Pancreas (tissue), 10 donors: ENCODE measurements at regions not wholly inside any gene's neighbourhood (a gene's known extent, or its start where the extent isn't known, plus 50 kb on each side); places are given as distances from the start of the nearest gene placed in this dataset.

Source experiments
- ATAC-seq, 4 donors: fragments of 200-7000 bp; cut with Tn5 transposase; one replicate each; pipeline versions ENCODE4 v1.8.0 to v1.9.1; 2020; ENCODE audit warnings: mild to moderate bottlenecking in 4 of 4, moderate library complexity in 4 of 4
- DNase-seq, 6 donors: peaks; one replicate each; pipeline ENCODE4 v3.0.0-alpha.2; 2020
- FAIRE-seq: peaks from 2 replicates; lab custom pipeline; 2012; peaks lifted over from hg19 to GRCh38; lab: Jason Lieb, UNC
- H3K27ac ChIP-seq, 4 donors: fragments of 200-600 bp; sonication (generic); 1 replicate in 3 of 4; 2 replicates in 1 of 4; pipeline versions ENCODE4 v1.5.0 to v1.8.0; 2020
- H3K27me3 ChIP-seq, 4 donors: fragments of 200-600 bp; one replicate each; pipeline ENCODE4 v1.8.0; 2021
- H3K36me3 ChIP-seq, 3 donors: fragments of 200-600 bp; sonication (generic) in 1 of 3; one replicate each; pipeline versions ENCODE4 v1.5.0 to v1.8.0; 2020 to 2021
- H3K4me1 ChIP-seq, 3 donors: fragments of 200-600 bp; one replicate each; pipeline ENCODE4 v1.8.0; 2021
- H3K4me3 ChIP-seq, 4 donors: fragments of 200-600 bp; sonication (generic) in 2 of 4; one replicate each; pipeline versions ENCODE4 v1.5.0 to v1.8.0; 2020 to 2021
- H3K9me3 ChIP-seq, 4 donors: fragments of 200-600 bp; one replicate each; pipeline ENCODE4 v1.8.0; 2021
- WGBS, 2 donors: extraction: QIAGEN DNeasy Blood & Tissue Kit; methylation state at CpG; one replicate each; pipeline ENCODE4 v1.1.7; 2013; 5-methylcytosine and 5-hydroxymethylcytosine counted together
- intact Hi-C, 3 donors: fragments of 100-400 bp; cut with DNase I; formaldehyde crosslinking; loops; one replicate each; pipeline versions ENCODE4 v1.11.1 to v1.14.2; 2022
- TF ChIP-seq, protein P1 (sequence below), 4 donors: fragments of 200-600 bp; sonication (generic) in 3 of 4; IDR thresholded peaks; one replicate each; pipeline versions ENCODE4 v1.5.0 to v1.8.0; 2021; ENCODE audit warnings: antibody characterized with exemption in 4 of 4
- donor health status: healthy with polysubstance abuse.
- donor health status: DM: no; HTN: no; CAD: no; lungs with moderate emphysema.
- donor health status: DM: no; HTN: no; CAD: no.
- donor health status: control.
- donor health status: control.
- donor health status: Bipolar disorder and iron deficiency.
- donor health status: DM: yes; HTN: yes; CAD: no.
- donor health status: DM: no; HTN: no; CAD: no.
- donor health status: DM: no; HTN: no; CAD: no.
- donor health status: DM: yes; HTN: yes; CAD: no.

DNA sequence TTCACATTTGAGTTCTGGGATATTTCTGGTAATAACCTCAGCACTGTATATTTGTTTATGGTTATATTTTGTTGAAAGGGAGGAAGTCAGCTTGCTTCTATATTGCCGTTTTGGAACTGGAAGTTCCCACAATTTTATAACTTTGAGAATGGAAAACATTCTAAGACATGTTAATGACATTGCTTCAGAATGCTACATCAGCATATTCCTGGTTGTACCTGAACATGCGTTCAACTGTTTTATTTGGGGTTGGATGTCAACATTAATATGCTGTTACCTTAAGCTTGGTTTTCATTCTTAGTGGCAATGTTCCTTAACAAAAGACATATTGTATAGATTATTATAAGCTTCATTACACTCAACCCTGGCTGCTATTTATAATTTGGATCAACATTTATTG, 489.4 kb upstream of the MAGEB18 start:
- FAIRE-seq (no peak), DNase-seq (no peak), ATAC-seq (no peak)
- no peak overlapping the region for H3K4me3 ChIP-seq
- 63 to 69% methylated on average over 2 of the region's 2 CpGs for WGBS, 2 donors
- H3K9me3 ChIP-seq = no peaks in the 10 kb centered on the region
- intact Hi-C loops = no loop called here
- H3K36me3 ChIP-seq = no peaks in the 10 kb centered on the region
- no peaks in the 10 kb centered on the region for H3K4me1 ChIP-seq
- TF ChIP-seq, protein P1, sequence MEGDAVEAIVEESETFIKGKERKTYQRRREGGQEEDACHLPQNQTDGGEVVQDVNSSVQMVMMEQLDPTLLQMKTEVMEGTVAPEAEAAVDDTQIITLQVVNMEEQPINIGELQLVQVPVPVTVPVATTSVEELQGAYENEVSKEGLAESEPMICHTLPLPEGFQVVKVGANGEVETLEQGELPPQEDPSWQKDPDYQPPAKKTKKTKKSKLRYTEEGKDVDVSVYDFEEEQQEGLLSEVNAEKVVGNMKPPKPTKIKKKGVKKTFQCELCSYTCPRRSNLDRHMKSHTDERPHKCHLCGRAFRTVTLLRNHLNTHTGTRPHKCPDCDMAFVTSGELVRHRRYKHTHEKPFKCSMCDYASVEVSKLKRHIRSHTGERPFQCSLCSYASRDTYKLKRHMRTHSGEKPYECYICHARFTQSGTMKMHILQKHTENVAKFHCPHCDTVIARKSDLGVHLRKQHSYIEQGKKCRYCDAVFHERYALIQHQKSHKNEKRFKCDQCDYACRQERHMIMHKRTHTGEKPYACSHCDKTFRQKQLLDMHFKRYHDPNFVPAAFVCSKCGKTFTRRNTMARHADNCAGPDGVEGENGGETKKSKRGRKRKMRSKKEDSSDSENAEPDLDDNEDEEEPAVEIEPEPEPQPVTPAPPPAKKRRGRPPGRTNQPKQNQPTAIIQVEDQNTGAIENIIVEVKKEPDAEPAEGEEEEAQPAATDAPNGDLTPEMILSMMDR (IDR thresholded peaks at IDR 0.05) = no peak
- H3K27me3 ChIP-seq = peaks cover 0 to 3% (median 0%) of the 10 kb centered on the region in 4 donors
- no peak overlapping the region for H3K27ac ChIP-seq

GRCh38 chrX:25650216-25650820, 487.8 kb upstream of the MAGEB18 start:
- intact Hi-C loops = no loop called here

GRCh38 chrX:25659317-25659716, 478.8 kb upstream of the MAGEB18 start:
- DNase-seq = no peak
- H3K4me1 ChIP-seq = no peaks in the 10 kb centered on the region
- intact Hi-C loops = no loop called here
- no peak for ATAC-seq
- TF ChIP-seq, protein P1 (IDR thresholded peaks at IDR 0.05) = no peak
- H3K36me3 ChIP-seq = no peaks in the 10 kb centered on the region
- H3K9me3 ChIP-seq = no peaks in the 10 kb centered on the region
- no peak for FAIRE-seq
- H3K4me3 ChIP-seq = no peak overlapping the region
- H3K27me3 ChIP-seq = no peaks in the 10 kb centered on the region
- 61 to 62% methylated on average over 3 of the region's 3 CpGs for WGBS, 2 donors
- no peak overlapping the region for H3K27ac ChIP-seq

More at GRCh38 chrX:25650216-25650820, 487.8 kb upstream of the MAGEB18 start:
- no peaks in the 10 kb centered on the region for H3K4me1 ChIP-seq
- no peak overlapping the region for H3K27ac ChIP-seq
- no peak overlapping the region for H3K4me3 ChIP-seq
- no peaks in the 10 kb centered on the region for H3K9me3 ChIP-seq
- H3K27me3 ChIP-seq = peaks cover 0 to 3% (median 0%) of the 10 kb centered on the region in 4 donors
- DNase-seq (no peak), FAIRE-seq (no peak), ATAC-seq (no peak)
- 53 to 62% methylated on average over 5 of the region's 5 CpGs for WGBS, 2 donors
- TF ChIP-seq, protein P1 (IDR thresholded peaks at IDR 0.05) = no peak
- no peaks in the 10 kb centered on the region for H3K36me3 ChIP-seq

DNA sequence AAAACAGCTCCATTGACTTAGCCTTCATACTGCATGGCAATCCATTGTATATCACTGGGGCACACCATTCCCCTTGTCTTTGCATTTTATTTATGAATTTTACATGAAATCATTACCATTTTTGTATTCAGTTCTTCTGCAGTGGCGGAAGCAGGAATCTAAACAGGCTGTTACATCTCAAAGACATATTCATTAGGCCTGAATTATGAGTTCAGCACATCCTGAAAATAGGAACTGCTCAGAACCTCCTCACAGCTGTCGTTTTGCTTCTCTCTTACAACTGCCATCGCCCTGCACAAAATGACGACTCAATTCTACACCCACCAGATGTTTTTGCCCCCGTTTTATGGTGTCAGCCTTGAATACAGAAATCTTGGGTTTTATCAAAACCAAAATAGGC, 474.4 kb upstream of the MAGEB18 start:
- Histone ChIP-seq H3K4me1 (no peaks in the 10 kb centered on the region), H3K4me3 (no peak overlapping the region), H3K27ac (no peak overlapping the region), H3K36me3 (no peaks in the 10 kb centered on the region), H3K9me3 (no peaks in the 10 kb centered on the region), H3K27me3 (no peaks in the 10 kb centered on the region)
- FAIRE-seq (no peak), DNase-seq (no peak), ATAC-seq (no peak)
- WGBS, 2 donors = 56 to 58% methylated on average over 5 of the region's 5 CpGs
- TF ChIP-seq, protein P1 (IDR thresholded peaks at IDR 0.05) = no peak
- intact Hi-C loops = no loop called here

GRCh38 chrX:25665431-25665830, 472.7 kb upstream of the MAGEB18 start:
- H3K27me3 ChIP-seq = no peaks in the 10 kb centered on the region
- FAIRE-seq (no peak), ATAC-seq (no peak), DNase-seq (no peak)
- no peaks in the 10 kb centered on the region for H3K9me3 ChIP-seq
- WGBS, 2 donors = 41 to 43% methylated on average over 4 of the region's 4 CpGs
- intact Hi-C loops = no loop called here
- no peaks in the 10 kb centered on the region for H3K36me3 ChIP-seq
- TF ChIP-seq, protein P1 (IDR thresholded peaks at IDR 0.05) = no peak
- no peaks in the 10 kb centered on the region for H3K4me1 ChIP-seq
- no peak overlapping the region for H3K27ac ChIP-seq
- H3K4me3 ChIP-seq = no peak overlapping the region
